B cell (primary cell): ENCODE measurements at regions not wholly inside any gene's neighbourhood (a gene's known extent, or its start where the extent isn't known, plus 50 kb on each side); places are given as distances from the start of the nearest gene placed in this dataset.

Experiments used
- ATAC-seq: fragments of 200-7000 bp; cut with Tn5 transposase; one replicate; pipeline ENCODE4 v1.10.0; 2021; ENCODE audit warnings: low read depth, mild to moderate bottlenecking, moderate number of reproducible peaks, moderate library complexity
- CTCF ChIA-PET: fragments of 350-600 bp; sonication (Branson Sonifier 250); formaldehyde crosslinking; loops from one replicate; lab custom pipeline; 2021; ENCODE audit warnings: antibody characterized with exemption, inconsistent platforms; lab: Charles Lee
- POLR2A ChIA-PET: fragments of 350-600 bp; sonication (Branson Sonifier 250); formaldehyde crosslinking; loops from one replicate; lab custom pipeline; 2021; ENCODE audit warnings: antibody characterized with exemption; lab: Charles Lee
- DNase-seq: peaks from one replicate; pipeline ENCODE4 v3.0.0; 2013
- H2AFZ ChIP-seq: 2 replicates; pipeline ENCODE4 v1.6.1; 2012; ENCODE audit warnings: mild to moderate bottlenecking, low read depth, low read length; ENCODE audit not compliant: insufficient read depth, poor library complexity, severe bottlenecking
- H3K27ac ChIP-seq, 2 donors: 1 replicate in 1 of 2; 2 replicates in 1 of 2; pipeline ENCODE4 v1.5.1; 2012 to 2013; ENCODE audit warnings: low read length in 2 of 2, mild to moderate bottlenecking in 2 of 2, moderate library complexity in 1 of 2
- H3K27me3 ChIP-seq, 4 experiments: fragments of 200-600 bp in 1 of 4; sonication (generic) in 1 of 4; replicated peaks in 1 of 4; 1 replicate in 2 of 4; 2 replicates in 2 of 4; pipeline versions ENCODE4 v1.6.1 to v1.7.0; 2013 to 2016; ENCODE audit warnings: low read length in 3 of 4, mild to moderate bottlenecking in 2 of 4, mixed read lengths in 1 of 4, moderate library complexity in 1 of 4; ENCODE audit not compliant: insufficient read depth in 4 of 4, control insufficient read depth in 3 of 4; ENCODE audit errors: control extremely low read depth in 1 of 4
- H3K36me3 ChIP-seq, 2 experiments: replicated peaks in 1 of 2; 1 replicate in 1 of 2; 2 replicates in 1 of 2; pipeline versions ENCODE4 v1.6.1 to v1.7.1; 2013; ENCODE audit warnings: low read length in 1 of 2; ENCODE audit not compliant: insufficient read depth in 2 of 2, control insufficient read depth in 1 of 2; ENCODE audit errors: control extremely low read depth in 1 of 2, extremely low read depth in 1 of 2
- H3K4me1 ChIP-seq, 2 donors: fragments of 200-600 bp in 1 of 2; sonication (generic) in 1 of 2; 1 replicate in 1 of 2; 2 replicates in 1 of 2; pipeline versions ENCODE4 v1.5.1 to v1.6.1; 2013 to 2017; ENCODE audit warnings: low read length in 2 of 2; ENCODE audit not compliant: control insufficient read depth in 2 of 2, insufficient read depth in 2 of 2
- H3K4me2 ChIP-seq: replicated peaks from 2 replicates; pipeline ENCODE3; 2012; ENCODE audit warnings: mild to moderate bottlenecking, low read depth, low read length; ENCODE audit not compliant: poor library complexity, severe bottlenecking
- H3K4me3 ChIP-seq, 5 experiments: fragments of 200-600 bp in 1 of 5; sonication (generic) in 1 of 5; 1 replicate in 3 of 5; 2 replicates in 2 of 5; pipeline versions ENCODE4 v1.5.1 to v1.7.0; 2011 to 2016; ENCODE audit warnings: low read length in 4 of 5, mild to moderate bottlenecking in 4 of 5, low read depth in 2 of 5, control low read depth in 1 of 5, moderate library complexity in 1 of 5; ENCODE audit not compliant: insufficient read depth in 1 of 5; ENCODE audit errors: control extremely low read depth in 1 of 5, extremely low read depth in 1 of 5
- H3K79me2 ChIP-seq: fragments of 200-600 bp; sonication (generic); one replicate; pipeline ENCODE4 v1.6.0; 2016; ENCODE audit warnings: low read length; ENCODE audit not compliant: control insufficient read depth, insufficient read depth
- H3K9ac ChIP-seq: fragments of 200-600 bp; sonication (generic); 2 replicates; pipeline ENCODE4 v1.6.1; 2017; ENCODE audit warnings: mild to moderate bottlenecking, low read length, moderate library complexity
- H3K9me3 ChIP-seq, 3 donors: one replicate each; pipeline versions ENCODE4 v1.6.1 to v1.7.1; 2013; ENCODE audit warnings: low read length in 2 of 3; ENCODE audit not compliant: control insufficient read depth in 2 of 3, insufficient read depth in 1 of 3; ENCODE audit errors: control extremely low read depth in 1 of 3
- H4K20me1 ChIP-seq: 2 replicates; pipeline ENCODE4 v1.6.0; 2012; ENCODE audit warnings: mild to moderate bottlenecking, low read length; ENCODE audit not compliant: insufficient read depth, control insufficient read depth, poor library complexity, severe bottlenecking
- H3K27ac Mint-ChIP-seq: one replicate; pipeline ENCODE4 v1.8.0; 2021; ENCODE audit warnings: mixed read lengths
- H3K27me3 Mint-ChIP-seq: one replicate; pipeline ENCODE4 v1.8.0; 2021; ENCODE audit warnings: mixed read lengths
- H3K4me1 Mint-ChIP-seq: one replicate; pipeline ENCODE4 v1.8.0; 2021; ENCODE audit warnings: mixed read lengths
- H3K4me3 Mint-ChIP-seq: one replicate; pipeline ENCODE4 v1.8.0; 2021; ENCODE audit warnings: mixed read lengths
- H3K9me3 Mint-ChIP-seq: one replicate; pipeline ENCODE4 v1.8.0; 2022; ENCODE audit warnings: mixed read lengths; ENCODE audit not compliant: insufficient read depth
- EZH2 ChIP-seq: IDR thresholded peaks from 2 replicates; pipeline ENCODE4 v1.6.1; 2012; ENCODE audit warnings: borderline replicate concordance, low read depth, mild to moderate bottlenecking, moderate library complexity, low read length; ENCODE audit not compliant: insufficient read depth, poor library complexity, severe bottlenecking
- WGBS: methylation state at CpG from one replicate; pipeline ENCODE4 v1.1.5; 2013; ENCODE audit warnings: missing lambda C conversion rate; ENCODE audit not compliant: insufficient coverage; 5-methylcytosine and 5-hydroxymethylcytosine counted together
- intact Hi-C: fragments of 100-400 bp; cut with micrococcal nuclease; formaldehyde crosslinking; loops from one replicate; pipeline ENCODE4 v1.10.0; 2022
- TF ChIP-seq, protein P1 (sequence below): fragments of 200-600 bp; IDR thresholded peaks from one replicate; pipeline ENCODE4 v1.8.0; 2022; ENCODE audit warnings: antibody characterized with exemption, mild to moderate bottlenecking

DNA sequence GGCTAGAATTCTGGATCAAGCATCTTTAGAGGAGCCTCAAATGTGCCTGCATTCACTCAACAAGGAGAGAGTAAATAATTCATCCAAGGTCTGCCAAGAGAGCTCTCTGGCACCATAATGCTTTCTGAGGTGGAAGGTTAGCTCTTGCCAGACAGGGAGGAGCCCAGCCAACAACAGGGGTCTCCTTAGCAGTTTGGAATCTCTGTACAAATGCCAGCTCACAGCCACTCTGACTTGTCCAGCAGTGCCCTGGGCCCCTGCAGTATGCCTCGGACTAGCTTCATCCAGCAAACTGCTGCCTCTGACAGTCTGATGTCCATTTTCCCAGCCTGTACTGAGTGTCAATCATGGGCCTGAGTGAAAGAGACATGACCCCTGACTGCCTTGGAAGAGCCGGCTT, 127.2 kb upstream of the SLC44A1 start:
- no peak for ATAC-seq
- H3K9me3 Mint-ChIP-seq: no peaks in the 10 kb centered on the region
- WGBS: 92% methylated on average over 2 of the region's 2 CpGs
- H2AFZ ChIP-seq: no peak overlapping the region
- no peaks in the 10 kb centered on the region for H3K36me3 ChIP-seq
- H3K79me2 ChIP-seq: no peaks in the 10 kb centered on the region
- H3K4me1 Mint-ChIP-seq: peaks cover 20% of the 10 kb centered on the region
- no peak overlapping the region for H3K4me3 ChIP-seq
- POLR2A ChIA-PET: no interaction called here
- H3K27me3 ChIP-seq: no peaks in the 10 kb centered on the region
- TF ChIP-seq, protein P1, sequence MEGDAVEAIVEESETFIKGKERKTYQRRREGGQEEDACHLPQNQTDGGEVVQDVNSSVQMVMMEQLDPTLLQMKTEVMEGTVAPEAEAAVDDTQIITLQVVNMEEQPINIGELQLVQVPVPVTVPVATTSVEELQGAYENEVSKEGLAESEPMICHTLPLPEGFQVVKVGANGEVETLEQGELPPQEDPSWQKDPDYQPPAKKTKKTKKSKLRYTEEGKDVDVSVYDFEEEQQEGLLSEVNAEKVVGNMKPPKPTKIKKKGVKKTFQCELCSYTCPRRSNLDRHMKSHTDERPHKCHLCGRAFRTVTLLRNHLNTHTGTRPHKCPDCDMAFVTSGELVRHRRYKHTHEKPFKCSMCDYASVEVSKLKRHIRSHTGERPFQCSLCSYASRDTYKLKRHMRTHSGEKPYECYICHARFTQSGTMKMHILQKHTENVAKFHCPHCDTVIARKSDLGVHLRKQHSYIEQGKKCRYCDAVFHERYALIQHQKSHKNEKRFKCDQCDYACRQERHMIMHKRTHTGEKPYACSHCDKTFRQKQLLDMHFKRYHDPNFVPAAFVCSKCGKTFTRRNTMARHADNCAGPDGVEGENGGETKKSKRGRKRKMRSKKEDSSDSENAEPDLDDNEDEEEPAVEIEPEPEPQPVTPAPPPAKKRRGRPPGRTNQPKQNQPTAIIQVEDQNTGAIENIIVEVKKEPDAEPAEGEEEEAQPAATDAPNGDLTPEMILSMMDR: no peak
- no peaks in the 10 kb centered on the region for H4K20me1 ChIP-seq
- CTCF ChIA-PET: interaction anchor here (1.0 kb wide), 1 partner anchor 256 kb away, joined by 3 read pairs; no protein-coding TSS in a partner anchor
- no peak overlapping the region for H3K9ac ChIP-seq
- H3K27ac Mint-ChIP-seq: no peak overlapping the region
- peaks cover 16 to 24% of the 10 kb centered on the region in 2 donors for H3K4me1 ChIP-seq
- DNase-seq: no peak
- H3K27ac ChIP-seq: no peak overlapping the region
- intact Hi-C loops: no loop called here
- no peak overlapping the region for H3K4me2 ChIP-seq
- H3K9me3 ChIP-seq: no peaks in the 10 kb centered on the region
- no peaks in the 10 kb centered on the region for H3K27me3 Mint-ChIP-seq
- no peak overlapping the region for H3K4me3 Mint-ChIP-seq

DNA sequence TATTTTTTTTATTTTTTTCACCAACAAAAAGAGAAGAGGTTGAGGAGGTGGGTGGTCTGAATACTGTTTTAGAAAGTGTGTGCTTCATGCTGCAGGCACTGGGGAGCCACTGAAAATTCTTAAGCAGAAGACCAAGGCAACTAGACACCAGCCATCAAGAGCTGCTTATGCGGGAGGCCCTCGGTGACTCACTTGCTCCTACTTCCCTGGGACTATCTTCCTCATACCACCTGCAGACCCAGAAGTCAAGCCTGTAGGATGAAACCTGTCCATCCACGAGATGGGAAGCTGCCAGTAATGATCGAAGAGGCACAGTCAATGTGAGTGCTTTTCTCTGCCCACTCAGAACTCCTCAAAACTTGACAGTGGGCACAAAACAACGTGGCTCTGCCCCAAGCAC, 125.8 kb upstream of the SLC44A1 start:
- Histone ChIP-seq H3K4me1 (peaks cover 16 to 24% of the 10 kb centered on the region in 2 donors), H3K9ac (no peak overlapping the region), H3K4me2 (no peak overlapping the region), H3K27ac (no peak overlapping the region), H4K20me1 (no peaks in the 10 kb centered on the region), H3K27me3 (no peaks in the 10 kb centered on the region), H3K9me3 (no peaks in the 10 kb centered on the region), H3K36me3 (no peaks in the 10 kb centered on the region), H3K79me2 (no peaks in the 10 kb centered on the region), H3K4me3 (no peak overlapping the region), H2AFZ (no peak overlapping the region)
- DNase-seq (no peak), ATAC-seq (no peak)
- Mint-ChIP-seq H3K9me3 (no peaks in the 10 kb centered on the region), H3K27me3 (no peaks in the 10 kb centered on the region), H3K4me1 (peaks cover 19% of the 10 kb centered on the region), H3K27ac (no peak overlapping the region), H3K4me3 (no peak overlapping the region)
- POLR2A ChIA-PET: no interaction called here
- CTCF ChIA-PET: interaction anchor here (0.8 kb wide), 1 partner anchor 242 kb away, joined by 3 read pairs; no protein-coding TSS in a partner anchor
- 84% methylated on average over 4 of the region's 5 CpGs for WGBS
- no peak for TF ChIP-seq EZH2
- TF ChIP-seq, protein P1: no peak
- intact Hi-C loops: no loop called here
